Esophagus muscularis mucosa (tissue), 4 donors: ENCODE measurements at regions not wholly inside any gene's neighbourhood (a gene's known extent, or its start where the extent isn't known, plus 50 kb on each side); places are given as distances from the start of the nearest gene placed in this dataset.

Experiments
- DNase-seq: peaks from one replicate; pipeline ENCODE4 v3.0.0-alpha.2; 2017; ENCODE audit errors: extremely low spot score
- H3K27ac ChIP-seq, 4 donors: fragments of 200-600 bp; sonication (generic); replicated peaks in 1 of 4; 1 replicate in 3 of 4; 2 replicates in 1 of 4; pipeline ENCODE4 v1.5.1; 2016 to 2019; ENCODE audit warnings: mild to moderate bottlenecking in 1 of 4
- H3K27me3 ChIP-seq, 4 donors: fragments of 200-600 bp; sonication (generic); one replicate each; pipeline versions ENCODE4 v1.5.1 to v1.6.0; 2016 to 2019
- H3K36me3 ChIP-seq, 4 donors: fragments of 200-600 bp; sonication (generic); one replicate each; pipeline ENCODE4 v1.5.1; 2016 to 2019
- H3K4me1 ChIP-seq, 4 donors: fragments of 200-600 bp; sonication (generic); one replicate each; pipeline ENCODE4 v1.5.1; 2016 to 2019
- H3K4me3 ChIP-seq, 4 donors: fragments of 200-600 bp; sonication (generic); 1 replicate in 2 of 4; 2 replicates in 2 of 4; pipeline ENCODE4 v1.5.1; 2016 to 2019; ENCODE audit warnings: mild to moderate bottlenecking in 4 of 4, moderate library complexity in 1 of 4
- H3K9me3 ChIP-seq, 4 donors: fragments of 200-600 bp; sonication (generic); 1 replicate in 3 of 4; 2 replicates in 1 of 4; pipeline ENCODE4 v1.5.1; 2016 to 2019
- CTCF ChIP-seq, 3 experiments: fragments of 200-600 bp in 2 of 3; fragments of 450-650 bp in 1 of 3; sonication (generic) in 2 of 3; IDR thresholded peaks; one replicate each; pipeline ENCODE4 v1.5.1; 2017 to 2019; ENCODE audit warnings: antibody characterized with exemption in 3 of 3, mild to moderate bottlenecking in 2 of 3, moderate library complexity in 1 of 3
- EP300 ChIP-seq: sonication (generic); formaldehyde crosslinking; IDR thresholded peaks from one replicate; pipeline ENCODE4 v1.6.1; 2017; ENCODE audit warnings: antibody characterized with exemption
- POLR2A ChIP-seq: fragments of 450-650 bp; IDR thresholded peaks from one replicate; pipeline ENCODE4 v1.6.1; 2017; ENCODE audit warnings: antibody characterized with exemption, moderate library complexity, mild to moderate bottlenecking, low read depth
- POLR2AphosphoS5 ChIP-seq, 2 donors: sonication (generic); formaldehyde crosslinking; IDR thresholded peaks; one replicate each; pipeline ENCODE4 v1.6.1; 2017; ENCODE audit warnings: antibody characterized with exemption in 2 of 2
- WGBS: methylation state at CpG from one replicate; pipeline ENCODE4 v1.1.5; 2018; 5-methylcytosine and 5-hydroxymethylcytosine counted together
- intact Hi-C: fragments of 100-400 bp; cut with DNase I; formaldehyde crosslinking; loops from one replicate; pipeline ENCODE4 v1.15.1; 2023

- H3K27me3 ChIP-seq: no peaks in the 10 kb centered on the region
- no peaks in the 10 kb centered on the region for H3K4me1 ChIP-seq
- DNase-seq: no peak
- TF ChIP-seq POLR2A: no peak
- TF ChIP-seq CTCF (IDR thresholded peaks at IDR 0.05): no peak
- TF ChIP-seq POLR2AphosphoS5 (IDR thresholded peaks at IDR 0.05): no peak
- no peak for TF ChIP-seq EP300
- H3K27ac ChIP-seq: no peak overlapping the region
- 100% methylated on average over 1 of the region's 1 CpG for WGBS
- H3K36me3 ChIP-seq: no peaks in the 10 kb centered on the region
- intact Hi-C loops: no loop called here
- no peak overlapping the region for H3K4me3 ChIP-seq
- H3K9me3 ChIP-seq: peaks cover 0 to 14% (median 7%) of the 10 kb centered on the region in 4 donors
Measured at GRCh38 chr10:8477300-8477699, 422.8 kb downstream of the GATA3 start.

- intact Hi-C loops: no loop called here
- no peak overlapping the region for H3K4me3 ChIP-seq
- 82% methylated on average over 10 of the region's 10 CpGs for WGBS
- peaks cover 0 to 11% (median 0%) of the 10 kb centered on the region in 4 donors for H3K27me3 ChIP-seq
- no peak overlapping the region for H3K27ac ChIP-seq
- H3K36me3 ChIP-seq: no peaks in the 10 kb centered on the region
- H3K9me3 ChIP-seq: peaks cover 0 to 8% (median 5%) of the 10 kb centered on the region in 4 donors
- TF ChIP-seq POLR2A (no peak), CTCF (IDR thresholded peaks at IDR 0.05) (no peak), EP300 (no peak), POLR2AphosphoS5 (IDR thresholded peaks at IDR 0.05) (no peak)
- H3K4me1 ChIP-seq: no peaks in the 10 kb centered on the region
- DNase-seq: peak; percentile 74
Measured at GRCh38 chr10:8481718-8482504, 427.4 kb downstream of the GATA3 start.

GRCh38 chr10:8485032-8485431, 430.5 kb downstream of the GATA3 start:
- no peak overlapping the region for H3K27ac ChIP-seq
- 61% methylated on average over 6 of the region's 6 CpGs for WGBS
- H3K36me3 ChIP-seq: no peaks in the 10 kb centered on the region
- peaks cover 0 to 11% (median 0%) of the 10 kb centered on the region in 4 donors for H3K27me3 ChIP-seq
- H3K4me3 ChIP-seq: no peak overlapping the region
- intact Hi-C loops: no loop called here
- no peaks in the 10 kb centered on the region for H3K4me1 ChIP-seq
- H3K9me3 ChIP-seq: no peaks in the 10 kb centered on the region
- TF ChIP-seq POLR2A (no peak), CTCF (IDR thresholded peaks at IDR 0.05) (no peak), POLR2AphosphoS5 (IDR thresholded peaks at IDR 0.05) (no peak), EP300 (no peak)
- DNase-seq: peak; percentile 53

- DNase-seq: no peak
- TF ChIP-seq POLR2A: no peak
- TF ChIP-seq EP300: no peak
- TF ChIP-seq POLR2AphosphoS5 (IDR thresholded peaks at IDR 0.05): no peak
- TF ChIP-seq CTCF (IDR thresholded peaks at IDR 0.05): no peak
- 83% methylated on average over 7 of the region's 7 CpGs for WGBS
- Histone ChIP-seq H3K27me3 (peaks cover 0 to 11% (median 0%) of the 10 kb centered on the region in 4 donors), H3K9me3 (no peaks in the 10 kb centered on the region), H3K36me3 (no peaks in the 10 kb centered on the region), H3K4me3 (no peak overlapping the region), H3K27ac (no peak overlapping the region), H3K4me1 (no peaks in the 10 kb centered on the region)
- intact Hi-C loops: no loop called here
Measured at GRCh38 chr10:8487346-8487745, 432.9 kb downstream of the GATA3 start.

- H3K4me3 ChIP-seq: no peak overlapping the region
- no peaks in the 10 kb centered on the region for H3K36me3 ChIP-seq
- H3K27me3 ChIP-seq: peaks cover 0 to 2% (median 0%) of the 10 kb centered on the region in 4 donors
- H3K27ac ChIP-seq: no peak overlapping the region
- H3K9me3 ChIP-seq: no peaks in the 10 kb centered on the region
- H3K4me1 ChIP-seq: no peaks in the 10 kb centered on the region
- no peak for TF ChIP-seq POLR2A
- TF ChIP-seq CTCF (IDR thresholded peaks at IDR 0.05): no peak
- TF ChIP-seq EP300: no peak
- TF ChIP-seq POLR2AphosphoS5 (IDR thresholded peaks at IDR 0.05): no peak
- 88% methylated on average over 3 of the region's 3 CpGs for WGBS
- DNase-seq: no peak
- intact Hi-C loops: no loop called here
Measured at GRCh38 chr10:8489232-8489631, 434.7 kb downstream of the GATA3 start.
